Left lung (tissue), 4 donors: ENCODE measurements at regions not wholly inside any gene's neighbourhood (a gene's known extent, or its start where the extent isn't known, plus 50 kb on each side); places are given as distances from the start of the nearest gene placed in this dataset.
A peak's percentile ranks its signal among the peaks of the same experiment; 100 is the strongest.

Experiments used
- ATAC-seq: fragments of 200-7000 bp; cut with Tn5 transposase; one replicate; pipeline ENCODE4 v1.9.1; 2020; ENCODE audit warnings: moderate library complexity
- DNase-seq, 4 donors: peaks; one replicate each; pipeline ENCODE4 v3.0.0-alpha.2; 2013 to 2020
- H3K27ac ChIP-seq, 2 donors: fragments of 200-600 bp; sonication (generic) in 1 of 2; one replicate each; pipeline versions ENCODE4 v1.5.0 to v1.8.0; 2020 to 2021
- H3K27me3 ChIP-seq, 2 donors: fragments of 200-600 bp; sonication (generic) in 1 of 2; one replicate each; pipeline versions ENCODE4 v1.5.0 to v1.8.0; 2020 to 2021
- H3K36me3 ChIP-seq, 2 donors: fragments of 200-600 bp; sonication (generic) in 1 of 2; one replicate each; pipeline versions ENCODE4 v1.5.0 to v1.8.0; 2020 to 2021
- H3K4me1 ChIP-seq, 2 donors: fragments of 200-600 bp; one replicate each; pipeline ENCODE4 v1.8.0; 2021
- H3K4me3 ChIP-seq, 2 donors: fragments of 200-600 bp; sonication (generic) in 1 of 2; one replicate each; pipeline versions ENCODE4 v1.5.0 to v1.8.0; 2020 to 2021; ENCODE audit warnings: mild to moderate bottlenecking in 1 of 2
- H3K9me3 ChIP-seq, 2 donors: fragments of 200-600 bp; sonication (generic) in 1 of 2; one replicate each; pipeline versions ENCODE4 v1.5.0 to v1.8.0; 2020 to 2021
- intact Hi-C, 2 donors: fragments of 100-400 bp; cut with DNase I; formaldehyde crosslinking; loops; one replicate each; pipeline versions ENCODE4 v1.11.2 to v1.14.2; 2022
- TF ChIP-seq, protein P1 (sequence below), 2 donors: fragments of 200-600 bp; sonication (generic) in 1 of 2; IDR thresholded peaks; one replicate each; pipeline versions ENCODE4 v1.5.0 to v1.8.0; 2021; ENCODE audit warnings: antibody characterized with exemption in 2 of 2
- donor health status: DM: no; HTN: yes; CAD: no.
- donor health status: DM: no; HTN: no; CAD: no.

GRCh38 chr2:16394986-16395550 lies 270.6 kb downstream of the CYRIA start:
- H3K4me3 ChIP-seq, result no peak overlapping the region
- DNase-seq (no peak), ATAC-seq (no peak)
- no peaks in the 10 kb centered on the region for H3K4me1 ChIP-seq
- no peaks in the 10 kb centered on the region for H3K27me3 ChIP-seq
- H3K9me3 ChIP-seq, result no peaks in the 10 kb centered on the region
- TF ChIP-seq, protein P1, sequence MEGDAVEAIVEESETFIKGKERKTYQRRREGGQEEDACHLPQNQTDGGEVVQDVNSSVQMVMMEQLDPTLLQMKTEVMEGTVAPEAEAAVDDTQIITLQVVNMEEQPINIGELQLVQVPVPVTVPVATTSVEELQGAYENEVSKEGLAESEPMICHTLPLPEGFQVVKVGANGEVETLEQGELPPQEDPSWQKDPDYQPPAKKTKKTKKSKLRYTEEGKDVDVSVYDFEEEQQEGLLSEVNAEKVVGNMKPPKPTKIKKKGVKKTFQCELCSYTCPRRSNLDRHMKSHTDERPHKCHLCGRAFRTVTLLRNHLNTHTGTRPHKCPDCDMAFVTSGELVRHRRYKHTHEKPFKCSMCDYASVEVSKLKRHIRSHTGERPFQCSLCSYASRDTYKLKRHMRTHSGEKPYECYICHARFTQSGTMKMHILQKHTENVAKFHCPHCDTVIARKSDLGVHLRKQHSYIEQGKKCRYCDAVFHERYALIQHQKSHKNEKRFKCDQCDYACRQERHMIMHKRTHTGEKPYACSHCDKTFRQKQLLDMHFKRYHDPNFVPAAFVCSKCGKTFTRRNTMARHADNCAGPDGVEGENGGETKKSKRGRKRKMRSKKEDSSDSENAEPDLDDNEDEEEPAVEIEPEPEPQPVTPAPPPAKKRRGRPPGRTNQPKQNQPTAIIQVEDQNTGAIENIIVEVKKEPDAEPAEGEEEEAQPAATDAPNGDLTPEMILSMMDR (IDR thresholded peaks at IDR 0.05), result no peak
- H3K27ac ChIP-seq, result no peak overlapping the region
- no peaks in the 10 kb centered on the region for H3K36me3 ChIP-seq
- intact Hi-C loops, result no loop called here

GRCh38 chr2:16394072-16394985 lies 271.3 kb downstream of the CYRIA start:
- intact Hi-C loops, result no loop called here
- Histone ChIP-seq H3K4me3 (no peak overlapping the region), H3K4me1 (no peaks in the 10 kb centered on the region), H3K27ac (no peak overlapping the region), H3K27me3 (no peaks in the 10 kb centered on the region), H3K36me3 (no peaks in the 10 kb centered on the region), H3K9me3 (no peaks in the 10 kb centered on the region)
- ATAC-seq (no peak), DNase-seq (peak in 1 of 4 donors; percentile 46)
- TF ChIP-seq, protein P1 (IDR thresholded peaks at IDR 0.05), result no peak

DNA sequence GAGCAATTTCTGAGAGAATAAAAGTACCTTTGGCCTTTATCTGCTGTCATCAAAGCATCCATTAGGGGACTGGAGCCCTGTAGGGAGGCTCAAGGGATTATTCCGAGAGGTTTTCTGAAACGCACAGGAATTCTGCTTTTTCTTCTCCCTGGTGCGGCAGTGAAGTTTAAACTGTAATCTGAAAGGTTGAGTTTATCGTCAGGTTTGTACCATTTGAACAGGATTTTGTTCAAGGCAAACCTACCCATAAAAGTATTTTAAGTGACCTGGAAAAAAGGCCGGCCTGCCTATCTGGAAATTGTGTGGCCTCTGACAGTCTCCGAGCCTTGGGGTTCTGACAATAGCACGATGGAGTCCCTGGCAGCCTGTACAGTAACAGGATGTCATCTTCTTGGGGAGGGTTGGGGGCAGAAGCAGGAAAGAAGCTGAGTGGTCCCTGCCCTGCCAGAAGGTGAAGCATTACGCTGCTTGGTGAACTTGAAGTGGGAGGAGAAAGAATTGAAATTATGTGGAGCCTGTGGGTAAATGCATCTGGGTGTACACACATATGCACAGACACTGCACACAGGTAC lies 272.0 kb downstream of the CYRIA start:
- Histone ChIP-seq H3K9me3 (no peaks in the 10 kb centered on the region), H3K4me1 (no peaks in the 10 kb centered on the region), H3K27me3 (no peaks in the 10 kb centered on the region), H3K36me3 (no peaks in the 10 kb centered on the region), H3K4me3 (no peak overlapping the region), H3K27ac (no peak overlapping the region)
- TF ChIP-seq, protein P1 (IDR thresholded peaks at IDR 0.05), result no peak
- DNase-seq, result no peak
- intact Hi-C loops, result no loop called here
- ATAC-seq, result no peak

GRCh38 chr2:16392647-16393499 lies 272.8 kb downstream of the CYRIA start:
- Histone ChIP-seq H3K36me3 (no peaks in the 10 kb centered on the region), H3K9me3 (no peaks in the 10 kb centered on the region), H3K4me3 (no peak overlapping the region), H3K27ac (no peak overlapping the region), H3K27me3 (no peaks in the 10 kb centered on the region), H3K4me1 (no peaks in the 10 kb centered on the region)
- ATAC-seq (no peak), DNase-seq (peak in 1 of 4 donors; percentile 33)
- TF ChIP-seq, protein P1 (IDR thresholded peaks at IDR 0.05), result no peak
- intact Hi-C loops, result no loop called here
